Erythroblast (primary cell): ENCODE measurements at regions not wholly inside any gene's neighbourhood (a gene's known extent, or its start where the extent isn't known, plus 50 kb on each side); places are given as distances from the start of the nearest gene placed in this dataset.

Source experiments
- GATA1 ChIP-seq: IDR thresholded peaks from 2 replicates; pipeline ENCODE4 v1.6.1; 2011; ENCODE audit warnings: low read depth, mild to moderate bottlenecking, control low read depth, low read length, moderate library complexity
- POLR2A ChIP-seq: IDR thresholded peaks from 2 replicates; pipeline ENCODE4 v1.6.1; 2011; ENCODE audit warnings: mild to moderate bottlenecking, low read length

- TF ChIP-seq POLR2A: no peak
- no peak for TF ChIP-seq GATA1
These were observed 132.8 kb upstream of the UGT8 start for GRCh38 chr4:114465766-114466165.
